HCT116 (cell line): ENCODE measurements at regions not wholly inside any gene's neighbourhood (a gene's known extent, or its start where the extent isn't known, plus 50 kb on each side); places are given as distances from the start of the nearest gene placed in this dataset.

Source experiments
- ATAC-seq: fragments of 200-7000 bp; cut with Tn5 transposase; 2 replicates; pipeline ENCODE4 v1.9.1; 2020; ENCODE audit warnings: mild to moderate bottlenecking, moderate library complexity
- BruUV-seq: library from RNA; stranded (reverse); fragments of 400-500 nt; replicated peaks from 2 replicates; lab custom pipeline; 2021; lab: Mats Ljungman, UMichigan
- CTCF ChIA-PET: fragments of 300-600 bp; sonication (Branson Sonifier 250); formaldehyde crosslinking; loops from one replicate; lab custom pipeline; 2021; ENCODE audit warnings: antibody characterized with exemption; lab: Charles Lee
- POLR2A ChIA-PET: fragments of 300-600, 350-600 bp; sonication (Branson Sonifier 250); formaldehyde crosslinking; loops from one replicate; lab custom pipeline; 2021; ENCODE audit warnings: antibody characterized with exemption; lab: Charles Lee
- RAD21 ChIA-PET, 2 experiments: fragments of 300-600 bp; sonication (Branson Sonifier 250); formaldehyde crosslinking; loops; one replicate each; lab custom pipeline; 2023; ENCODE audit warnings: low total read pairs in 2 of 2; ENCODE audit not compliant: uncharacterized antibody in 2 of 2, unreplicated experiment in 2 of 2, low non-redundant PET in 1 of 2; lab: Charles Lee
- DNase-seq: peaks from one replicate; pipeline ENCODE4 v3.0.0-alpha.2; 2010; ENCODE audit warnings: low read depth, low spot score
- H2AFZ ChIP-seq: fragments of 200-600 bp; shearing (Covaris generic), sonication (generic); 2 replicates; pipeline ENCODE4 v1.6.1; 2017; ENCODE audit warnings: low read depth, mixed run types, mixed read lengths, antibody characterized with exemption, low read length; ENCODE audit not compliant: poor library complexity, severe bottlenecking
- H3K27ac ChIP-seq: 2 replicates; pipeline ENCODE4 v1.5.1; 2012; ENCODE audit warnings: low read depth, low read length
- H3K27me3 ChIP-seq: fragments of 200-600 bp; sonication (generic); 2 replicates; pipeline ENCODE4 v1.6.1; 2016; ENCODE audit warnings: mixed run types, low read length, mixed read lengths; ENCODE audit not compliant: insufficient read depth
- H3K36me3 ChIP-seq, 2 experiments: fragments of 200-500 bp in 1 of 2; fragments of 200-600 bp in 1 of 2; sonication (Bioruptor generic) in 1 of 2; sonication (generic) in 1 of 2; 2 replicates each; pipeline versions ENCODE4 v1.5.1 to v1.6.1; 2014 to 2016; ENCODE audit warnings: low read length in 2 of 2, inconsistent platforms in 1 of 2, mixed read lengths in 1 of 2, mixed run types in 1 of 2; ENCODE audit not compliant: insufficient read depth in 2 of 2, control insufficient read depth in 1 of 2
- H3K4me1 ChIP-seq, 2 experiments: fragments of 200-600 bp in 1 of 2; sonication (generic) in 1 of 2; 2 replicates each; pipeline versions ENCODE4 v1.5.1 to v1.6.1; 2012 to 2017; ENCODE audit warnings: low read length in 2 of 2, inconsistent platforms in 1 of 2, mild to moderate bottlenecking in 1 of 2, mixed read lengths in 1 of 2, mixed run types in 1 of 2, moderate library complexity in 1 of 2; ENCODE audit not compliant: insufficient read depth in 2 of 2, control insufficient read depth in 1 of 2
- H3K4me2 ChIP-seq: fragments of 200-600 bp; sonication (generic); 2 replicates; pipeline ENCODE4 v1.6.1; 2017; ENCODE audit warnings: mixed run types, low read length, mixed read lengths
- H3K4me3 ChIP-seq, 2 experiments: fragments of 200-600 bp in 1 of 2; sonication (generic) in 1 of 2; replicated peaks in 1 of 2; 2 replicates each; pipeline ENCODE4 v1.5.1; 2011 to 2016; ENCODE audit warnings: low read length in 2 of 2, control low read depth in 1 of 2, low read depth in 1 of 2, mild to moderate bottlenecking in 1 of 2, mixed read lengths in 1 of 2, mixed run types in 1 of 2
- H3K79me2 ChIP-seq: fragments of 200-600 bp; sonication (generic); 2 replicates; pipeline ENCODE4 v1.6.1; 2017; ENCODE audit warnings: mild to moderate bottlenecking, mixed run types, low read length, moderate library complexity, mixed read lengths; ENCODE audit not compliant: insufficient read depth
- H3K9ac ChIP-seq: fragments of 200-600 bp; sonication (generic); 2 replicates; pipeline ENCODE4 v1.6.1; 2016; ENCODE audit warnings: low read length, mixed read lengths
- H3K9me2 ChIP-seq: fragments of 200-600 bp; sonication (generic), shearing (Covaris generic); 2 replicates; pipeline ENCODE4 v1.6.1; 2017; ENCODE audit warnings: mixed run types, mild to moderate bottlenecking, moderate library complexity; ENCODE audit not compliant: insufficient read depth
- H3K9me3 ChIP-seq, 2 experiments: fragments of 200-500 bp in 1 of 2; fragments of 200-600 bp in 1 of 2; sonication (Bioruptor generic) in 1 of 2; sonication (generic) in 1 of 2; 2 replicates each; pipeline ENCODE4 v1.6.1; 2014 to 2017; ENCODE audit warnings: low read length in 2 of 2, mixed read lengths in 2 of 2, inconsistent platforms in 1 of 2, low read depth in 1 of 2, mild to moderate bottlenecking in 1 of 2, mixed run types in 1 of 2, moderate library complexity in 1 of 2; ENCODE audit not compliant: control insufficient read depth in 1 of 2, insufficient read depth in 1 of 2
- H4K20me1 ChIP-seq: fragments of 200-600 bp; sonication (generic), shearing (Covaris generic); 2 replicates; pipeline ENCODE4 v1.6.1; 2017; ENCODE audit warnings: mixed run types, mild to moderate bottlenecking, moderate library complexity; ENCODE audit not compliant: insufficient read depth
- CEBPB ChIP-seq: IDR thresholded peaks from 2 replicates; pipeline ENCODE4 v1.6.1; 2012; ENCODE audit warnings: low read depth
- CTCF ChIP-seq, 3 experiments: fragments of 200-600 bp in 1 of 3; sonication (generic) in 1 of 3; IDR thresholded peaks in 2 of 3; conservative IDR thresholded peaks in 1 of 3; 2 replicates each; pipeline ENCODE4 v1.5.1; 2012 to 2017; ENCODE audit warnings: low read depth in 2 of 3, low read length in 2 of 3, antibody characterized with exemption in 1 of 3, borderline replicate concordance in 1 of 3, control low read depth in 1 of 3, mild to moderate bottlenecking in 1 of 3, mixed read lengths in 1 of 3, mixed run types in 1 of 3, moderate library complexity in 1 of 3; ENCODE audit not compliant: insufficient read depth in 1 of 3
- EGR1 ChIP-seq: IDR thresholded peaks from 2 replicates; pipeline ENCODE4 v1.6.1; 2012; ENCODE audit warnings: low read depth
- ELF1 ChIP-seq: IDR thresholded peaks from 2 replicates; pipeline ENCODE4 v1.6.1; 2012; ENCODE audit warnings: low read depth, borderline replicate concordance
- FOSL1 ChIP-seq: IDR thresholded peaks from 2 replicates; pipeline ENCODE4 v1.6.1; 2012; ENCODE audit warnings: low read depth
- JUND ChIP-seq: IDR thresholded peaks from 2 replicates; pipeline ENCODE4 v1.6.1; 2012
- MAX ChIP-seq: IDR thresholded peaks from 2 replicates; pipeline ENCODE4 v1.6.1; 2012
- POLR2A ChIP-seq: IDR thresholded peaks from 2 replicates; pipeline ENCODE4 v1.7.0; 2011; ENCODE audit warnings: borderline replicate concordance; ENCODE audit not compliant: insufficient read depth, insufficient read length; ENCODE audit errors: extremely low read depth
- SP1 ChIP-seq: IDR thresholded peaks from 2 replicates; pipeline ENCODE4 v1.6.1; 2012; ENCODE audit warnings: low read depth
- ZBTB33 ChIP-seq: IDR thresholded peaks from 2 replicates; pipeline ENCODE4 v1.6.1; 2011; ENCODE audit warnings: mild to moderate bottlenecking, low read length, moderate library complexity; ENCODE audit not compliant: insufficient replicate concordance; ENCODE audit errors: extremely low read depth
- ZFX ChIP-seq: fragments of 450-650 bp; IDR thresholded peaks from 2 replicates; pipeline ENCODE4 v1.6.1; 2017
- intact Hi-C: fragments of 100-400 bp; cut with micrococcal nuclease; formaldehyde crosslinking; loops from 2 replicates; pipeline ENCODE4 v1.10.0; 2022

- Histone ChIP-seq H3K4me2 (no peak overlapping the region), H3K27me3 (no peaks in the 10 kb centered on the region), H3K9me3 (no peaks in the 10 kb centered on the region), H3K9me2 (no peaks in the 10 kb centered on the region), H3K9ac (no peak overlapping the region), H3K27ac (no peak overlapping the region), H4K20me1 (no peaks in the 10 kb centered on the region), H3K79me2 (no peaks in the 10 kb centered on the region), H2AFZ (no peak overlapping the region), H3K4me1 (peaks cover 8 to 14% of the 10 kb centered on the region in 2 experiments), H3K36me3 (no peaks in the 10 kb centered on the region), H3K4me3 (no peak overlapping the region)
- ChIA-PET CTCF (no interaction called here), POLR2A (no interaction called here), RAD21 (no interaction called here)
- DNase-seq (no peak), ATAC-seq (no peak)
- intact Hi-C loops, result no loop called here
- BruUV-seq, result no TSS peak
- TF ChIP-seq ELF1 (no peak), EGR1 (no peak), MAX (no peak)
Observed at GRCh38 chr20:19811231-19811630, 53.2 kb downstream of the RIN2 start.

- CTCF ChIA-PET, result no interaction called here
- intact Hi-C loops, result no loop called here
- Histone ChIP-seq H3K9ac (no peak overlapping the region), H3K27me3 (no peaks in the 10 kb centered on the region), H3K27ac (no peak overlapping the region), H3K4me1 (peaks cover 8 to 16% of the 10 kb centered on the region in 2 experiments), H4K20me1 (no peaks in the 10 kb centered on the region), H3K9me3 (no peaks in the 10 kb centered on the region), H3K9me2 (no peaks in the 10 kb centered on the region), H3K4me3 (no peak overlapping the region), H2AFZ (no peak overlapping the region), H3K36me3 (no peaks in the 10 kb centered on the region), H3K4me2 (no peak overlapping the region), H3K79me2 (no peaks in the 10 kb centered on the region)
- ATAC-seq (no peak), DNase-seq (no peak)
- POLR2A ChIA-PET, result no interaction called here
- RAD21 ChIA-PET, result no interaction called here
- no TSS peak for BruUV-seq
- TF ChIP-seq ZFX (no peak), ZBTB33 (no peak), POLR2A (no peak), SP1 (no peak), CEBPB (no peak), CTCF (IDR thresholded peaks at IDR 0.05 in 2 of 3, conservative IDR thresholded peaks at IDR 0.05 in 1 of 3; ENCODE audit: borderline replicate concordance in 1 of 3, insufficient read depth in 1 of 3, low read depth in 2 of 3, low read length in 2 of 3) (no peak), FOSL1 (no peak), JUND (no peak)
Observed at GRCh38 chr20:19812056-19812455, 54.0 kb downstream of the RIN2 start.
